NCI-H2171 (cell line): ENCODE measurements at regions not wholly inside any gene's neighbourhood (a gene's known extent, or its start where the extent isn't known, plus 50 kb on each side); places are given as distances from the start of the nearest gene placed in this dataset.
"Not testable (repeated sequence)": the region's sequence is repeated elsewhere in the genome, so short reads cannot be mapped to it uniquely, and the experiment has no call there.

Experiments
- DNase-seq: peaks from one replicate; lab custom pipeline; 2025; lab: John Stamatoyannopoulos, UW

- no peak for DNase-seq
Measured at GRCh38 chr13:39893808-39894207, 238.3 kb downstream of the COG6 start.

GRCh38 chr13:39894586-39894985 is 239.1 kb downstream of the COG6 start:
- no peak for DNase-seq

GRCh38 chr13:39895254-39895653 is 239.8 kb downstream of the COG6 start:
- DNase-seq = no peak

GRCh38 chr13:39897636-39898035 is 242.2 kb downstream of the COG6 start:
- no peak for DNase-seq

GRCh38 chr13:39900106-39900750 is 244.8 kb downstream of the COG6 start:
- DNase-seq = no peak

GRCh38 chr13:39904959-39905358 is 249.5 kb downstream of the COG6 start:
- DNase-seq = no peak

GRCh38 chr13:39909634-39910033 is 254.2 kb downstream of the COG6 start:
- no peak for DNase-seq

GRCh38 chr13:39910041-39910440 is 254.6 kb downstream of the COG6 start:
- no peak for DNase-seq

GRCh38 chr13:39910833-39911232 is 255.4 kb downstream of the COG6 start:
- DNase-seq = no peak

GRCh38 chr13:39913339-39913738 is 257.9 kb downstream of the COG6 start:
- no peak for DNase-seq

GRCh38 chr13:39913928-39914327 is 258.5 kb downstream of the COG6 start:
- no peak for DNase-seq

- DNase-seq = no peak
Measured at GRCh38 chr13:39915418-39915817, 260.0 kb downstream of the COG6 start.

GRCh38 chr13:39916330-39916729 is 260.9 kb downstream of the COG6 start:
- DNase-seq = no peak

- DNase-seq = no peak
Measured at GRCh38 chr13:39918620-39919236, 263.3 kb downstream of the COG6 start.

GRCh38 chr13:39920613-39921012 is 265.2 kb downstream of the COG6 start:
- DNase-seq = no peak

- DNase-seq = no peak
Measured at GRCh38 chr13:39926345-39926744, 270.9 kb downstream of the COG6 start.

- DNase-seq = no peak
Measured at GRCh38 chr13:39928261-39928660, 272.8 kb downstream of the COG6 start.

- no peak for DNase-seq
Measured at GRCh38 chr13:39929583-39929982, 274.1 kb downstream of the COG6 start.

GRCh38 chr13:39930060-39930459 is 274.6 kb downstream of the COG6 start:
- no peak for DNase-seq

GRCh38 chr13:39930544-39931444 is 275.3 kb downstream of the COG6 start:
- DNase-seq = no peak

- DNase-seq = no peak
Measured at GRCh38 chr13:39931505-39931904, 276.0 kb downstream of the COG6 start.

GRCh38 chr13:39932514-39932913 is 277.1 kb downstream of the COG6 start:
- DNase-seq = not testable (repeated sequence)

- no peak for DNase-seq
Measured at GRCh38 chr13:39935155-39935554, 279.7 kb downstream of the COG6 start.
